LNCAP (cell line): ENCODE measurements at regions not wholly inside any gene's neighbourhood (a gene's known extent, or its start where the extent isn't known, plus 50 kb on each side); places are given as distances from the start of the nearest gene placed in this dataset.

Experiments used
- TF ChIP-seq, protein P1 (sequence below): fragments of 450-650 bp; IDR thresholded peaks from 2 replicates; pipeline ENCODE4 v1.5.1; 2017; ENCODE audit warnings: mild to moderate bottlenecking

DNA sequence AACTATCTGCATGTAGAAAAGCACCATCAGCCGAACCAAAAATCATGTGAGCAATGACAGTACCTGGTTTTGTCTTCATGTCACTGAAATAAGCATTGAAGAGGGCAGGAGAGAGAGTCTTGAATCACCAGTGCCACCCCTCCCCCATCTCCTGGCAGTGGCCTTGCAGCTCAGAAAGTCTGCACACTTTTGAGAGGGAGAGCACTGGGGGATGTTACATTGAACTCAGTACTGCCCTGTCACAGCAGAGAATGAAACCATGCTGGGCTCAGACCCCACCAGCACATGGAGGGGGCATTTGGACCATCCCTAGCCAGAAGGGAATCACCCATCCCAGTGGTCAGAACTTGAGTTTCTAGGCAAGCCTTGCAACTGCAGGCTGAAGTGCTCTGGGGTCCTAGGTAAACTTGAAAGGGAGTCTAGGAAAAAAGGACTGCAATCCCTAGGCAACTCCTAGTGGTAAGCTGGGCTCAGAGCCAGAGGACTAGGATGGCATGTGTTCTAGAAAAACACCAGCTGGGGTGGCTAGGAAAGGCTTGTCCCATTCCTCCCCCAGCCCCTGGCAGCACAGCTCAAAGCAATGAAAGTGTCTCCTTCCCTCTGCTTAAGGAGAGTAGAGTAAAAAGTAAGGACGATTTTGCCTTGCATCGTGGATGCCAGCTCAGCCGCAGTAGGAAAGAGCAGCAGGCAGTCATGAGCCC, 259.9 kb upstream of the MYT1L start:
- TF ChIP-seq, protein P1, sequence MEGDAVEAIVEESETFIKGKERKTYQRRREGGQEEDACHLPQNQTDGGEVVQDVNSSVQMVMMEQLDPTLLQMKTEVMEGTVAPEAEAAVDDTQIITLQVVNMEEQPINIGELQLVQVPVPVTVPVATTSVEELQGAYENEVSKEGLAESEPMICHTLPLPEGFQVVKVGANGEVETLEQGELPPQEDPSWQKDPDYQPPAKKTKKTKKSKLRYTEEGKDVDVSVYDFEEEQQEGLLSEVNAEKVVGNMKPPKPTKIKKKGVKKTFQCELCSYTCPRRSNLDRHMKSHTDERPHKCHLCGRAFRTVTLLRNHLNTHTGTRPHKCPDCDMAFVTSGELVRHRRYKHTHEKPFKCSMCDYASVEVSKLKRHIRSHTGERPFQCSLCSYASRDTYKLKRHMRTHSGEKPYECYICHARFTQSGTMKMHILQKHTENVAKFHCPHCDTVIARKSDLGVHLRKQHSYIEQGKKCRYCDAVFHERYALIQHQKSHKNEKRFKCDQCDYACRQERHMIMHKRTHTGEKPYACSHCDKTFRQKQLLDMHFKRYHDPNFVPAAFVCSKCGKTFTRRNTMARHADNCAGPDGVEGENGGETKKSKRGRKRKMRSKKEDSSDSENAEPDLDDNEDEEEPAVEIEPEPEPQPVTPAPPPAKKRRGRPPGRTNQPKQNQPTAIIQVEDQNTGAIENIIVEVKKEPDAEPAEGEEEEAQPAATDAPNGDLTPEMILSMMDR: no peak

DNA sequence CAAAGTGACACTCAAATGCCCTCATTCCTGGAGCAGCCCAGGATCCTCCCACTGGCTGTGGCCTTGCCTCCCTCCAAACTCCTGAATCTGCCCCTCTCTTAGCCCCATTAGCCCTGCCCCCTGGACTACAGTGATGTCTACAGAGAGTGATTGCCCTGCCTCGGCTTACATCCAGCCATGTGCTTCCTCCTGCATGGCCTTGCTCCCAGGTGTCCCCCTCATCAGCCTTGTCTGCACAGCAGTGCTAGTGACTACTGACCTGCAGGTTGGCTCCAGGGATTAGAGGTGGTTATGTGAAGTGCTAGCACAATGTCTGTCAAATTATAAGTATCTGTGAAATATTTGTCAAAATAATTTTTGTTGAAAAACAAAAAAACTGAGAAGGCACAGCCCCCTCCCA, 259.1 kb upstream of the MYT1L start:
- TF ChIP-seq, protein P1: no peak

DNA sequence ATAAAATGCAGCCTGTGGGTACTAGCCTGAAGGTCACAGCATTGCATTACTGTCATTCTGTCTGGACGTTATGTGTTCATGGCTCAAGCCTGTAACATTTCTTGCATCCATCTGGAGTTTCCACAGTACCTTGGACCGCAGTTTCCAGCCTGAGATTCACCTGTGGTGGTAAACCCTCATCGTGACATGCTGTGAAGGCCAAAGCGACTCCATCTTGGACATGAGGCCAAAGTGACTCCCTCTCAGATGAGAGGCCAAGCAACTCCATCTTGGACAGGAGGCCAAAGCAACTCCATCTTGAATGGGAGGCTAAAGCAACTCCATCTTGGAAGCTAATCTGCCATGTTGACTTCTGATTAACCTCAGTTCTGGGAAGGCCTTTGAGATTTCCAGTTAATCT, 257.7 kb upstream of the MYT1L start:
- TF ChIP-seq, protein P1: no peak

DNA sequence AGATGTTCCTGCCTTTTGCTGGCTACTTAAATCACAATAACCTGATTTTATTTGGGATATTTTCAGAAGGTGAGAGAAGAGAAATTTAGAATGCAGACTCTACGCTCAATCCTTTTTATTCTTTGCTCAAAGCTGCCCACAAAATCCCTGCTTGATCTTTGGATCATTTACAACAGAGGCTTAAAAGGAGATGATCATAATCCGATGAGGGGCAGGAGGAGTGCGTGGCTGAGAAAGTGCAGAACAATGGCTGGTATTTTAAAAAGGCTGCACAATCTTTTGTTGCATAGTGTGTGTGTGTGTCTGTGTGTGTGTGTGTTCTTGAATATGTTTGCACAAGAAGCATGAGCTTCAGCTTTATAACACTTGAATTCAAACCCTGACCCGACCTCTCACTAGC, 256.3 kb upstream of the MYT1L start:
- TF ChIP-seq, protein P1: no peak

DNA sequence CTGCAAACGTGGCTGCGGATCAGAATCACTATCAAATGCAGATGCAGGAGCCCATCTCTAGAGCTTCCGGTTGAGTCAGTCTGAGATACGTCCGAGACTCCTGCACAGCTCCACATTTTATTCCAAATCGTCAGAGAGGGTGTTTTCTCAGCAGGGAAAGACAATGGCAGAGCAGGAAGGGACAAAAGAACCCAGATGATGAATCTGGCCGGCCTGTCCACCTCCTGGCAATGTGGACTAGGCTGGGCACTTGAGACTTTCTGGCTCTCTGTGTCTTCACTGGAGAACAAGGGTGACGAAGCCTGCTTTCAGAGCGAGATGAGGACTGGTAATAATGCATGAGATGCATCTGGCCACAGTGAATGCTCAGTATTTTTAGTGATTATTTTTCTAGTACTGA, 255.9 kb upstream of the MYT1L start:
- TF ChIP-seq, protein P1: no peak

DNA sequence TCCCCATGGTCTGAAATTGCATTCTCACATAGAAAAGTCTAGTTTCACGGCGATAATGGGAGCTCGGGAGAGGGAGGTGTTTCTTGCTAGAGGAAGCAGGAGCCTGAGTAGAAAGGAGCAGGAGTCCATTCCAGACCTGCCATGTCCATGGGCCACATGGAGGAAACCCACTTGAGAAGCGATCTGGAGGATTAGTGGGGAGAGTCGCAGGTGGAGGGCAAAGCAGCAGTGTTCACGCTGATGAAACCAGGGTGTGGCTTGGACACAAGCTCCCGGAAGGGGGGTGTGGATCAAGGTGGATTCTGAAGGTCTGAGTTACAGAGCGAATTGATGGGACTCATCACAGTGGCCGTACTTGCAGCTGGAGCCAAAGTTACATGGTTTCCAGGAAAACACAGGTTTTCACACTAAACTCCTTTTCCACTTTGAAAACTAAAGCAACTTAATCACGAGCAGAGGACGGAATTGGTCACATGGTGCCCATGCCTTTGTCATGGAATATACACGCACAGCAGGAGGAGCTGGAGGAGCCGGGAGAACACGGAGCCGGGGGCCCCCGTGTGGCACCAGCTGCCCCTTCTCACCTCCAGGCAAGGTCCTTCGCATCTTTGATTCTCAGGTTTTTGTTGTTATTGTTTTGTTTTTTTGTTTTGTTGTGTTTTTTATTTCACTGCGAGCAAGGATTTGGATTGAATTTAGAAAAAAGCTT, 255.1 kb upstream of the MYT1L start:
- TF ChIP-seq, protein P1: no peak

DNA sequence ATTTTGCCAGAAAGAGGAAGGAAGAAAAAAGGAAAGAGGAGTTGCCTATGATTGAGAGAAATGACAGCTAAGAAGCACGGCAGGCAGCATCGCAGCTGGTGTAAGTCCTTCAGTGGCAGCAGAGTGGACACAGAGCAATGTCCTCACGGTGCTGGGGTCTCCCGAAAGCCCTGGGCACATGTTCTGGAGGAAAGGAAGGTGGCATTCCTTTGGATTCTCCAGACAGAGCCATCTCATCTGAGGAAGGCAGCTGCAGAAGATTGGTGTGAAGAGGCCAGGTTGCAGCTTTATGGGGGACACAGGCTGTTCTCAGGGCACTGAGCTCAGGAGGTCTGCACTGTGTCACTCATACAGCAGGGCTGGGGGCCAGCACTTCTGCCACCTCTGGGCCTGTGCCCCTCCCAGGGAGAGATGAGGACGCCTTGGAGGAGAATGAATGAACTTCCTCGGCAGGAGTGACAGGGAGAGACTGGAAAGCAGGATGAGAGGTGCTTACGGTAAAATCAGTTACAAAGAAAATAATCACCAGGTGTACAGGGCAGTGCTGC, 252.0 kb upstream of the MYT1L start:
- TF ChIP-seq, protein P1: no peak
